Lower leg skin (tissue), 4 donors: ENCODE measurements at regions not wholly inside any gene's neighbourhood (a gene's known extent, or its start where the extent isn't known, plus 50 kb on each side); places are given as distances from the start of the nearest gene placed in this dataset.

ENCODE experiments used
- DNase-seq, 2 donors: peaks; one replicate each; pipeline ENCODE4 v3.0.0-alpha.2; 2019; ENCODE audit warnings: low spot score in 2 of 2
- H3K4me3 ChIP-seq: fragments of 200-600 bp; sonication (generic); 2 replicates; pipeline ENCODE4 v1.5.1; 2017; ENCODE audit warnings: mild to moderate bottlenecking, low read depth; ENCODE audit not compliant: poor library complexity, severe bottlenecking
- POLR2A ChIP-seq, 2 donors: fragments of 450-650 bp; IDR thresholded peaks; one replicate each; pipeline ENCODE4 v1.6.1; 2016 to 2017; ENCODE audit warnings: antibody characterized with exemption in 2 of 2, mild to moderate bottlenecking in 1 of 2, moderate library complexity in 1 of 2
- WGBS, 2 donors: methylation state at CpG; one replicate each; pipeline ENCODE4 v1.1.5; 2018; 5-methylcytosine and 5-hydroxymethylcytosine counted together
- intact Hi-C: fragments of 100-400 bp; cut with DNase I; formaldehyde crosslinking; loops from one replicate; pipeline ENCODE4 v1.15.0; 2023; ENCODE audit warnings: low total_unique reads
- TF ChIP-seq, protein P1 (sequence below), 3 donors: fragments of 450-650 bp; IDR thresholded peaks; one replicate each; pipeline ENCODE4 v1.5.1; 2016; ENCODE audit warnings: antibody characterized with exemption in 3 of 3, mild to moderate bottlenecking in 3 of 3, moderate library complexity in 2 of 3

DNA sequence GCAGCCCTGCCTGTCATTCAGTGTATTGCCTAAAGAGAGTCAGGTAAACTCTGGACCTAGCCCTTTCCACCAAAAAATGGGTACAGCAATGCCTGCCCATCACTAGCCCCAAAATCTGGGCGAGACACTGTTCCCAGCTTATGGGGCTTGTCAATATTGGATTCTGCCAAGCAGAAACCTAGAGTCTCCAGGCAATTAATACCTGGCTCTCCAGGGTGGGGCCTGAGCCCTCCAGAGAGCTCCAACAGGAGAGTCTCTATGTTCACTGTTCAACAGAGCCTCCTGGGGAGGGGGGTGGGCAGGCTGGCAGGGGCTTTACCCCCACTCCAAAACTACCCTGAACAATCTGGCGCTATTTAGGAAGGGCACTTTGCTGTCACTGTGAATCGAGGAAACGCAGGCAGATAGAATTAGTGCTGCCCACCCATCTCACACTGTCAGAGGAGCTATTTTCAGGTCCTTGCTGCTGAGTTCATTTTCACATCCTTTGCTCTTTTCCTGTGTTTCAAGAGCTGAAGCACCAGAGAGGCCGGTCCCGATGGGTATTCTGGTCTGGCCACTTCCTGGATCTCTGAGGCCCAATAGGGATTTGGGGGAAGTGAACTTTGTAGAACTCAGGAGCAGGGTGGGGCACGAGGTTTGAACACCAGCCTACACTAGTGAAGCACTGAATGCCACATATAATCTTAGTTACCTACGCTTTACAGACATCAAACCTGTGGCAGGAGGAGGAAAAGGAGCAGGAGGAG is 121.8 kb downstream of the C5orf15 start:
- WGBS, 2 donors = 57 to 65% methylated on average over 8 of the region's 8 CpGs
- no peak for TF ChIP-seq POLR2A (IDR thresholded peaks at IDR 0.05)
- TF ChIP-seq, protein P1, sequence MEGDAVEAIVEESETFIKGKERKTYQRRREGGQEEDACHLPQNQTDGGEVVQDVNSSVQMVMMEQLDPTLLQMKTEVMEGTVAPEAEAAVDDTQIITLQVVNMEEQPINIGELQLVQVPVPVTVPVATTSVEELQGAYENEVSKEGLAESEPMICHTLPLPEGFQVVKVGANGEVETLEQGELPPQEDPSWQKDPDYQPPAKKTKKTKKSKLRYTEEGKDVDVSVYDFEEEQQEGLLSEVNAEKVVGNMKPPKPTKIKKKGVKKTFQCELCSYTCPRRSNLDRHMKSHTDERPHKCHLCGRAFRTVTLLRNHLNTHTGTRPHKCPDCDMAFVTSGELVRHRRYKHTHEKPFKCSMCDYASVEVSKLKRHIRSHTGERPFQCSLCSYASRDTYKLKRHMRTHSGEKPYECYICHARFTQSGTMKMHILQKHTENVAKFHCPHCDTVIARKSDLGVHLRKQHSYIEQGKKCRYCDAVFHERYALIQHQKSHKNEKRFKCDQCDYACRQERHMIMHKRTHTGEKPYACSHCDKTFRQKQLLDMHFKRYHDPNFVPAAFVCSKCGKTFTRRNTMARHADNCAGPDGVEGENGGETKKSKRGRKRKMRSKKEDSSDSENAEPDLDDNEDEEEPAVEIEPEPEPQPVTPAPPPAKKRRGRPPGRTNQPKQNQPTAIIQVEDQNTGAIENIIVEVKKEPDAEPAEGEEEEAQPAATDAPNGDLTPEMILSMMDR (IDR thresholded peaks at IDR 0.05) = no peak
- H3K4me3 ChIP-seq = no peak overlapping the region
- DNase-seq = peak in 1 of 2 donors; percentile 63
- intact Hi-C loops = no loop called here

GRCh38 chr5:133845271-133845670 is 123.2 kb downstream of the C5orf15 start:
- H3K4me3 ChIP-seq = no peak overlapping the region
- no peak for TF ChIP-seq POLR2A (IDR thresholded peaks at IDR 0.05)
- TF ChIP-seq, protein P1 (IDR thresholded peaks at IDR 0.05) = no peak
- 78% methylated on average over 2 of the region's 2 CpGs for WGBS, 2 donors
- intact Hi-C loops = no loop called here
- DNase-seq = peak in 1 of 2 donors; percentile 76

DNA sequence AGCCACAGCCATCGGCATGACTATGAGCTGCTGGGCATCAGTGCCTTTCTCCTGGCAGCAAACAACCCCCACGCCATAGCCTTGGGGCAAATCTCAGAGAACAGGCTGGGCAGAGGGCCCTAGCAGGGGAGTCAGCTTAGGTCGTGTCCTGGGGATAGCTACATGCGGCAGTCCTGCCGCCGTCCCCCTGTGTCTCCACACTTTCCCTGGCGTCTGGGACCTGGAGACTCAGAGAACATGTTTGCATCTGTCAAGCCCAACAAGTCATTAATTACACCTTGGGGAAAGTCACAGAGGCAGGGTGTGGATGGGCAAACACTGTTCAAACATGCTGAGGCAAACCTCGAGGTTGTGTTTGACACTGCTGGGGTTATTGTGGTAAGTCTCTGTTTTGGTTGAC is 123.6 kb downstream of the C5orf15 start:
- peak in 1 of 2 donors; percentile 83 for DNase-seq
- no peak for TF ChIP-seq POLR2A (IDR thresholded peaks at IDR 0.05)
- TF ChIP-seq, protein P1 (IDR thresholded peaks at IDR 0.05) = no peak
- H3K4me3 ChIP-seq = no peak overlapping the region
- 48 to 66% methylated on average over 7 of the region's 8 CpGs for WGBS, 2 donors
- intact Hi-C loops = no loop called here

DNA sequence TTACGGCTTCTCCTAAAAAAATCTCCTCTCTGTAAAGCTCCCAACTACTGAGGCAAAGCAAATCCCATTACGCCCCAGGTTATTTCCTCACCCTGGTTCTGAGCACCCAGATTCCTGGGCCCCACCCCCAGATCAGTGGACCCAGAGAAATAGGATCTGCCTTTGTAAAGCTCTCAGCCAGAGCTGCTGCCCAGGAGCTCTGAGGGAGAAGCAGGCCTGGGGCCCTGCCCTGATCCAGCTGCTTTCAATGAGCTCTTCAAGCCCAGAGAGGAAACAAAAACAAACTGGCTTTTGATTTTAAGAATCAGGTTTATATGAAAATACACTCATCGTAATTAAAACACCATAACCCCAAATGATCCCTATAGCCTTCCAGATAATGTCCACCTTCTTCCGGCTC is 124.5 kb downstream of the C5orf15 start:
- DNase-seq = peak in 1 of 2 donors; percentile 52
- 54 to 66% methylated on average over 3 of the region's 4 CpGs for WGBS, 2 donors
- H3K4me3 ChIP-seq = no peak overlapping the region
- no peak for TF ChIP-seq POLR2A (IDR thresholded peaks at IDR 0.05)
- TF ChIP-seq, protein P1 (IDR thresholded peaks at IDR 0.05) = no peak
- intact Hi-C loops = no loop called here

DNA sequence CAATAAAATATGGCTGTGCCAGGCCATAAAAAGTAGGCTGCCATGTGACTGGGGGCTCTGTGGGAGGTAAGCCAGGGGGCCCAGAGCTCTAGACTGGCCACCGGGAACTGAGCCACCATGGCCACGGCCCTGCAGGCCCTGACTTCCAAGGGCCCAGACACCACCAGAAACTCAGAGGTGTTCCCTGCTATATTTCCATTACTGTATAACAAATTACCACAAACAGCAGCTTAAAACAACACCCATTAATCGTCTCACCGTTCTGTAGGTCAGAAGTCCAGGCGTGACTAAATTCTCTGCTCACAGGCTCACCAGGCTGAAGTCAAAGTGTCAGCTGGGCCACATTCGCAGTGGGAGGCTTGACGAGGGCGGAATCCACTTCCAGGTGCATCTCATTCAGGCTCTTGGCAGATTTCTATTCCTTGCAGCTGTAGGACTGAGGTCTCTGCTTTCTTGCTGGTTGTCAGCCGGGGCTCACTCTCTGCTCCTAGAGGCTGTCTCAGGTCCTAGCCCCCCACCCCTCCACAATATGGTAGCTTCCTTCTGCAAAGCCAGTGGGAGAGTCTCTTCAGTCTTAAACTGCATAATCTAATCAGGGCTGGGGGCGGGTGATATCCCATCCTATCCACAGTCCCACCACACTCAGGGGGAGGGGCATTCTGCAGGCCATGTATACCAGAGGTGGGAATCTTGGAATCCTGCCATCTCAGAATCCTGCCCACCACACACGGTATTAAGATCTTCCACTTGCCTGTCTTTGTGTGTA is 125.4 kb downstream of the C5orf15 start:
- H3K4me3 ChIP-seq = no peak overlapping the region
- TF ChIP-seq, protein P1 (IDR thresholded peaks at IDR 0.05) = no peak
- no peak for TF ChIP-seq POLR2A (IDR thresholded peaks at IDR 0.05)
- WGBS, 2 donors = 57 to 86% methylated on average over 11 of the region's 11 CpGs
- intact Hi-C loops = no loop called here
- peak in 1 of 2 donors; percentile 62 for DNase-seq
